GM23248 (cell line): ENCODE measurements at regions not wholly inside any gene's neighbourhood (a gene's known extent, or its start where the extent isn't known, plus 50 kb on each side); places are given as distances from the start of the nearest gene placed in this dataset.

Experiments used
- EZH2 ChIP-seq: fragments of 200-600 bp; sonication (generic); IDR thresholded peaks from 2 replicates; pipeline ENCODE4 v1.6.1; 2018; ENCODE audit warnings: antibody characterized with exemption, mild to moderate bottlenecking; ENCODE audit not compliant: insufficient read depth, poor library complexity, severe bottlenecking
- EZH2phosphoT487 ChIP-seq: fragments of 200-600 bp; sonication (generic); IDR thresholded peaks from 2 replicates; pipeline ENCODE4 v1.6.1; 2018; ENCODE audit warnings: antibody characterized with exemption, moderate library complexity, mild to moderate bottlenecking, low read depth; ENCODE audit not compliant: insufficient read depth

DNA sequence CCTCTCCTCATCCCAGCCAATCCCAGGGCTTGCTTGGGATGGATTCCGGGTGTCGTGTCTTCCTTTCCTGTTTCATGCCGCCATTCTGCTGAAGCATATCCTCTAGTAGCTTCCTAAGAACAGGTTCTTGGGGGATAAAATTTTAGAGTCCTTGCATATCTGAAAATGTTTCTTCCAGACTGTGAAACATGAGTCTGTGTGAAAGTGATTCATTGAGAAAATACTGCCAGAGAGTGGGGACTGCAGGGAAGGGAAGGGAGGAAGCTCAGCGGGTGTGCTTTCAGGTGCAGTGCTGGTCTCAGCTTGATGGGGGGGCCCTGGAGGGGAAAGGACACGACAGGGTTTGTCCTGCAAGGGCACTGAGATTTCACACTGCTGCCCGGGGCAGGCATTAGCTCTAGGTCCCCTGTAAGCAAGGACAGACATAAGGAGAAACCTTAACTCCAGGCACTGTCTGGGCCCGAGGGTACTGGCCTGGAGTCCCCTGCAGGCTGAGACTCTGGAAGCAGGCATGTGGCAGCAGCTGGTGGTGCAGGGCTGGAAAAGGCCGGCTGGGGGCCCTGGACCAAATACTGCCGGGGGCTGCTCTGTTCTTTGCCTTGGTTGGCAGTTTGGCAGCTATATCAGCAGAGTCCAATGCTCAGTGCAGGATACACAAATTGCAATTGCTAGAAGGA is 97.6 kb upstream of the HS6ST1 start:
- no peak for TF ChIP-seq EZH2phosphoT487
- no peak for TF ChIP-seq EZH2
